ENCODE measurements at regions not wholly inside any gene's neighbourhood (a gene's known extent, or its start where the extent isn't known, plus 50 kb on each side); places are given as distances from the start of the nearest gene placed in this dataset.

GRCh38 chr21:27569831-27570230, 602.9 kb upstream of the ADAMTS5 start:
- ATAC-seq, result peak in 1 of 8 donors; percentile 9
- 76 to 77% methylated on average over 2 of the region's 2 CpGs for WGBS, 2 donors
- H3K4me3 ChIP-seq, result no peak overlapping the region

GRCh38 chr21:27569091-27569490, 602.2 kb upstream of the ADAMTS5 start:
- Histone ChIP-seq H3K4me1 (peaks cover 0 to 20% (median 7%) of the 10 kb centered on the region in 9 donors), H3K36me3 (no peaks in the 10 kb centered on the region), H3K4me3 (no peak overlapping the region), H3K27ac (no peak overlapping the region), H3K27me3 (no peaks in the 10 kb centered on the region), H3K9me3 (no peaks in the 10 kb centered on the region)
- WGBS, 2 donors, result 85 to 92% methylated on average over 2 of the region's 2 CpGs
- ATAC-seq, result no peak
- intact Hi-C loops (cut with DNase I), result loop anchor here in 9 of 10 donors (5.0 to 10.0 kb wide), 8 partner anchors 128 to 1176 kb away; partner anchors contain the start of gene ADAMTS5 (in 2 of the 9)
- TF ChIP-seq, protein P1, sequence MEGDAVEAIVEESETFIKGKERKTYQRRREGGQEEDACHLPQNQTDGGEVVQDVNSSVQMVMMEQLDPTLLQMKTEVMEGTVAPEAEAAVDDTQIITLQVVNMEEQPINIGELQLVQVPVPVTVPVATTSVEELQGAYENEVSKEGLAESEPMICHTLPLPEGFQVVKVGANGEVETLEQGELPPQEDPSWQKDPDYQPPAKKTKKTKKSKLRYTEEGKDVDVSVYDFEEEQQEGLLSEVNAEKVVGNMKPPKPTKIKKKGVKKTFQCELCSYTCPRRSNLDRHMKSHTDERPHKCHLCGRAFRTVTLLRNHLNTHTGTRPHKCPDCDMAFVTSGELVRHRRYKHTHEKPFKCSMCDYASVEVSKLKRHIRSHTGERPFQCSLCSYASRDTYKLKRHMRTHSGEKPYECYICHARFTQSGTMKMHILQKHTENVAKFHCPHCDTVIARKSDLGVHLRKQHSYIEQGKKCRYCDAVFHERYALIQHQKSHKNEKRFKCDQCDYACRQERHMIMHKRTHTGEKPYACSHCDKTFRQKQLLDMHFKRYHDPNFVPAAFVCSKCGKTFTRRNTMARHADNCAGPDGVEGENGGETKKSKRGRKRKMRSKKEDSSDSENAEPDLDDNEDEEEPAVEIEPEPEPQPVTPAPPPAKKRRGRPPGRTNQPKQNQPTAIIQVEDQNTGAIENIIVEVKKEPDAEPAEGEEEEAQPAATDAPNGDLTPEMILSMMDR (IDR thresholded peaks at IDR 0.05), result no peak
- no peak for DNase-seq

More at GRCh38 chr21:27569831-27570230, 602.9 kb upstream of the ADAMTS5 start:
- no peak for DNase-seq
- Histone ChIP-seq H3K9me3 (no peaks in the 10 kb centered on the region), H3K27ac (peak overlapping the region in 7 of 10 donors; percentile 17 to 55 (median 41)), H3K27me3 (no peaks in the 10 kb centered on the region), H3K36me3 (no peaks in the 10 kb centered on the region), H3K4me1 (peaks cover 0 to 20% (median 7%) of the 10 kb centered on the region in 9 donors)
- TF ChIP-seq, protein P1 (IDR thresholded peaks at IDR 0.05), result no peak
- intact Hi-C loops (cut with DNase I), result loop anchor here (5.0 to 10.0 kb wide), 10 partner anchors 115 to 1175 kb away; partner anchors contain the start of gene ADAMTS5 (in 2 of the 10)

DNA sequence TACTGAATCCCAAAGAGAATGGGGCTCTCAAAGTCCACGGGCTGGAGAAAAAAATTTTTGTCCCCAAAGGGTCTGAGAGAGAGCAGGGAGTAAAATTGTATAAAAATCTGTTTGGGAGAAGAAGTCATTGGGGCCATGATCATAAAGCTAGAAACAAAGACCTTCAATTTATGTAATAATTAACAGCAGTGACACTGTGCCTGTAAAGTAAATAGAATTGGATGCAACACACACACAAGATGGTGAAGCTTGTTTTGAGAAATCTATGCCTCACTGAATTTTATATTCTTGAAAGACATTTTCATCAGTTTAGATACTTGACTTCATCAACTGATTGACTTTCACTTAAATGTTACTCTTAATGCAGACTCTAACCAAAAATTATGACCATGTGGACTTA, 600.5 kb upstream of the ADAMTS5 start:
- 91 to 96% methylated on average over 1 of the region's 1 CpG for WGBS, 2 donors
- no peak overlapping the region for H3K27ac ChIP-seq
- intact Hi-C loops (cut with DNase I), result loop anchor here in 9 of 10 donors (5.0 to 10.0 kb wide), 8 partner anchors 130 to 1177 kb away; partner anchors contain the start of gene ADAMTS5 (in 2 of the 9)
- no peaks in the 10 kb centered on the region for H3K36me3 ChIP-seq
- TF ChIP-seq, protein P1 (IDR thresholded peaks at IDR 0.05), result no peak
- no peak for DNase-seq
- ATAC-seq, result no peak
- no peaks in the 10 kb centered on the region for H3K27me3 ChIP-seq
- H3K4me3 ChIP-seq, result no peak overlapping the region
- no peaks in the 10 kb centered on the region for H3K9me3 ChIP-seq
- H3K4me1 ChIP-seq, result peaks cover 0 to 20% (median 7%) of the 10 kb centered on the region in 9 donors

GRCh38 chr21:27566521-27566920, 599.6 kb upstream of the ADAMTS5 start:
- Histone ChIP-seq H3K9me3 (no peaks in the 10 kb centered on the region), H3K36me3 (no peaks in the 10 kb centered on the region), H3K27me3 (no peaks in the 10 kb centered on the region), H3K4me1 (peaks cover 0 to 19% (median 7%) of the 10 kb centered on the region in 9 donors), H3K27ac (no peak overlapping the region), H3K4me3 (no peak overlapping the region)
- DNase-seq (no peak), ATAC-seq (no peak)
- intact Hi-C loops (cut with DNase I), result loop anchor here in 9 of 10 donors (5.0 to 10.0 kb wide), 8 partner anchors 131 to 1178 kb away; partner anchors contain the start of gene ADAMTS5 (in 2 of the 9)
- 89 to 91% methylated on average over 6 of the region's 6 CpGs for WGBS, 2 donors
- TF ChIP-seq, protein P1 (IDR thresholded peaks at IDR 0.05), result no peak

Data from heart right ventricle (tissue), 16 donors.